K562 (cell line): ENCODE measurements at regions not wholly inside any gene's neighbourhood (a gene's known extent, or its start where the extent isn't known, plus 50 kb on each side); places are given as distances from the start of the nearest gene placed in this dataset.

Source experiments
- ATAC-seq: fragments of 200-7000 bp; cut with Tn5 transposase; 3 replicates; pipeline ENCODE4 v1.9.1; 2020; ENCODE audit warnings: moderate library complexity
- BruUV-seq: library from RNA; stranded (reverse); fragments of 400-500 nt; replicated peaks from 2 replicates; lab custom pipeline; 2021; lab: Mats Ljungman, UMichigan
- CTCF ChIA-PET: fragments of 300-600 bp; formaldehyde crosslinking; extraction: SDS; loops from one replicate; lab custom pipeline; 2021; ENCODE audit warnings: low intra/inter-chr PET ratio; lab: Yijun Ruan, JAX
- POLR2A ChIA-PET: fragments of 300-600, 350-650 bp; sonication (Branson Sonifier 250); formaldehyde crosslinking; extraction: SDS; loops from one replicate; lab custom pipeline; 2021; ENCODE audit warnings: antibody characterized with exemption, inconsistent platforms; lab: Yijun Ruan, JAX
- DNase-seq, 4 experiments: peaks; one replicate each; pipeline versions ENCODE4 v3.0.0 to v3.0.0-alpha.2; 2011 to 2018; ENCODE audit warnings: low spot score in 3 of 4, mixed read lengths in 3 of 4; ENCODE audit errors: extremely low read depth in 1 of 4
- FAIRE-seq: peaks from 2 replicates; lab custom pipeline; 2011; peaks lifted over from hg19 to GRCh38; lab: Jason Lieb, UNC
- H2AFZ ChIP-seq: 2 replicates; pipeline ENCODE4 v1.6.0; 2011; ENCODE audit warnings: low read depth, low read length, control low read depth, inconsistent platforms
- H3K27ac ChIP-seq: fragments of 200-600 bp; 3 replicates; pipeline ENCODE4 v1.8.0; 2011; ENCODE audit warnings: low read depth, mild to moderate bottlenecking, control low read depth, inconsistent platforms, low read length, moderate library complexity, mixed read lengths; ENCODE audit errors: extremely low read depth
- H3K27me3 ChIP-seq, 2 experiments: fragments of 300-600 bp in 1 of 2; 2 replicates in 1 of 2; 3 replicates in 1 of 2; pipeline versions ENCODE4 v1.6.0 to v1.8.0; 2011; ENCODE audit warnings: inconsistent platforms in 2 of 2, low read length in 2 of 2, mild to moderate bottlenecking in 1 of 2, mixed read lengths in 1 of 2, moderate library complexity in 1 of 2; ENCODE audit not compliant: control insufficient read depth in 2 of 2, insufficient read depth in 2 of 2
- H3K36me3 ChIP-seq: fragments of 300-600 bp; 3 replicates; pipeline ENCODE4 v1.8.0; 2011; ENCODE audit warnings: mild to moderate bottlenecking, low read length, inconsistent platforms; ENCODE audit not compliant: control insufficient read depth, insufficient read depth
- H3K4me1 ChIP-seq, 2 experiments: fragments of 200-600 bp in 1 of 2; replicated peaks in 1 of 2; 2 replicates in 1 of 2; 3 replicates in 1 of 2; pipeline versions ENCODE4 v1.5.1 to v1.8.0; 2011; ENCODE audit warnings: inconsistent platforms in 2 of 2, low read length in 2 of 2, mild to moderate bottlenecking in 1 of 2, mixed read lengths in 1 of 2, moderate library complexity in 1 of 2; ENCODE audit not compliant: control insufficient read depth in 2 of 2, insufficient read depth in 2 of 2
- H3K4me2 ChIP-seq: 2 replicates; pipeline ENCODE4 v1.6.1; 2011; ENCODE audit warnings: low read length, control low read depth, inconsistent platforms, mixed read lengths; ENCODE audit not compliant: insufficient read depth
- H3K4me3 ChIP-seq: fragments of 200-600 bp; sonication (generic), shearing (Covaris generic); 2 replicates; pipeline ENCODE4 v1.5.1; 2016; ENCODE audit warnings: control low read depth, inconsistent platforms
- H3K79me2 ChIP-seq: fragments of 200-600 bp; 3 replicates; pipeline ENCODE4 v1.8.0; 2011; ENCODE audit warnings: low read length, inconsistent platforms; ENCODE audit not compliant: control insufficient read depth, insufficient read depth
- H3K9ac ChIP-seq, 2 experiments: 2 replicates each; pipeline versions ENCODE4 v1.6.0 to v1.6.1; 2011; ENCODE audit warnings: low read depth in 2 of 2, low read length in 2 of 2, control low read depth in 1 of 2, inconsistent platforms in 1 of 2, mild to moderate bottlenecking in 1 of 2, mixed read lengths in 1 of 2; ENCODE audit not compliant: insufficient read depth in 1 of 2
- H3K9me1 ChIP-seq: one replicate; pipeline ENCODE4 v1.6.0; 2011; ENCODE audit warnings: inconsistent platforms, mild to moderate bottlenecking, low read length, moderate library complexity; ENCODE audit not compliant: control insufficient read depth, insufficient read depth
- H3K9me3 ChIP-seq: replicated peaks from 2 replicates; pipeline ENCODE4 v1.5.1; 2011; ENCODE audit warnings: low read depth, low read length, inconsistent platforms; ENCODE audit not compliant: control insufficient read depth, insufficient read depth
- H4K20me1 ChIP-seq: replicated peaks from 2 replicates; pipeline ENCODE4 v1.6.1; 2011; ENCODE audit warnings: low read length, inconsistent platforms, mixed read lengths; ENCODE audit not compliant: control insufficient read depth, insufficient read depth
- ARHGAP35 ChIP-seq: fragments of 450-650 bp; IDR thresholded peaks from 2 replicates; pipeline ENCODE4 v1.6.1; 2018; ENCODE audit not compliant: partially characterized antibody
- BMI1 ChIP-seq: fragments of 150-350 bp; IDR thresholded peaks from 2 replicates; pipeline ENCODE4 v1.6.1; 2014; ENCODE audit warnings: low read length
- DLX4 ChIP-seq: fragments of 250-450 bp; sonication (Bioruptor Pico); IDR thresholded peaks from 2 replicates; pipeline ENCODE4 v1.6.1; 2021; ENCODE audit warnings: mild to moderate bottlenecking
- FOXK2 ChIP-seq, 2 experiments: fragments of 450-650 bp; IDR thresholded peaks in 1 of 2; conservative IDR thresholded peaks in 1 of 2; 2 replicates each; pipeline ENCODE4 v1.6.1; 2016; ENCODE audit warnings: low read depth in 2 of 2, mild to moderate bottlenecking in 1 of 2
- KDM5B ChIP-seq: fragments of 200-600 bp; sonication (generic); IDR thresholded peaks from 2 replicates; pipeline ENCODE4 v1.6.1; 2012; ENCODE audit warnings: low read depth, mild to moderate bottlenecking, moderate library complexity, low read length, control low read depth, inconsistent platforms; ENCODE audit not compliant: insufficient replicate concordance
- MECOM ChIP-seq: fragments of 250-450 bp; sonication (Bioruptor Pico); IDR thresholded peaks from 2 replicates; pipeline ENCODE4 v1.8.0; 2022; ENCODE audit warnings: inconsistent platforms
- MLLT1 ChIP-seq, 2 experiments: fragments of 450-650 bp; IDR thresholded peaks; 2 replicates each; pipeline ENCODE4 v1.6.1; 2016
- MLX ChIP-seq, 2 experiments: fragments of 450-650 bp in 1 of 2; sonication (generic) in 1 of 2; formaldehyde crosslinking; conservative IDR thresholded peaks; 2 replicates each; pipeline versions ENCODE4 v1.4.0 to v1.8.1; 2020 to 2022; ENCODE audit warnings: mild to moderate bottlenecking in 1 of 2, missing genetic modification reagents in 1 of 2
- NR2C2 ChIP-seq, 2 experiments: fragments of 200-800 bp in 1 of 2; sonication (Bioruptor generic) in 1 of 2; sonication (generic) in 1 of 2; formaldehyde crosslinking in 1 of 2; IDR thresholded peaks; 2 replicates each; pipeline versions ENCODE4 v1.6.1 to v1.8.0; 2016 to 2022; ENCODE audit warnings: mild to moderate bottlenecking in 1 of 2, missing compliant biosample characterization in 1 of 2, missing genetic modification characterization in 1 of 2, missing genetic modification reagents in 1 of 2
- PTTG1 ChIP-seq: fragments of 450-650 bp; IDR thresholded peaks from 2 replicates; pipeline ENCODE4 v1.6.1; 2016; ENCODE audit warnings: low read depth, mild to moderate bottlenecking, missing genetic modification characterization, missing compliant biosample characterization
- SIX5 ChIP-seq, 2 experiments: IDR thresholded peaks; 2 replicates each; pipeline ENCODE4 v1.6.1; 2011; ENCODE audit warnings: low read length in 2 of 2, borderline replicate concordance in 1 of 2, low read depth in 1 of 2, mild to moderate bottlenecking in 1 of 2, moderate library complexity in 1 of 2; ENCODE audit not compliant: insufficient read depth in 1 of 2
- SNAPC5 ChIP-seq: fragments of 250-450 bp; sonication (Bioruptor Pico); IDR thresholded peaks from 2 replicates; pipeline ENCODE4 v1.8.0; 2021; ENCODE audit warnings: moderate library complexity, mild to moderate bottlenecking, inconsistent platforms
- TSC22D4 ChIP-seq: fragments of 450-650 bp; IDR thresholded peaks from 2 replicates; pipeline ENCODE4 v1.6.1; 2016; ENCODE audit warnings: missing genetic modification characterization, missing biosample characterization, control low read depth
- ZNF134 ChIP-seq: fragments of 250-450 bp; sonication (Bioruptor Pico); conservative IDR thresholded peaks from 2 replicates; pipeline ENCODE4 v1.4.0; 2020
- ZNF239 ChIP-seq: fragments of 250-450 bp; sonication (Bioruptor Pico); IDR thresholded peaks from 2 replicates; pipeline ENCODE4 v1.4.0; 2020; ENCODE audit warnings: mild to moderate bottlenecking
- ZSCAN32 ChIP-seq: fragments of 450-650 bp; formaldehyde crosslinking; IDR thresholded peaks from 2 replicates; pipeline ENCODE4 v1.4.0; 2020; ENCODE audit warnings: mild to moderate bottlenecking, moderate library complexity
- WGBS: fragments of 100-300 bp; shearing (Covaris generic); methylation state at CpG from one replicate; pipeline ENCODE4 v1.1.6; 2016; ENCODE audit warnings: low coverage, mixed read lengths; ENCODE audit not compliant: insufficient coverage; ENCODE audit errors: missing lambda C conversion rate; 5-methylcytosine and 5-hydroxymethylcytosine counted together
- in situ Hi-C: fragments of 300-500 bp; cut with MboI; formaldehyde crosslinking; loops from 4 replicates; pipeline ENCODE4 v1.15.0; 2018; ENCODE audit warnings: inconsistent platforms, mixed read lengths
- intact Hi-C: fragments of 100-400 bp; cut with micrococcal nuclease; formaldehyde crosslinking; loops from 2 replicates; pipeline ENCODE4 v1.14.2; 2022

- TF ChIP-seq BMI1, result no peak
- no peak for TF ChIP-seq SIX5 (IDR thresholded peaks at IDR 0.05; ENCODE audit: borderline replicate concordance in 1 of 2, insufficient read depth in 1 of 2, low read depth in 1 of 2, low read length in 2 of 2)
- no peak for TF ChIP-seq KDM5B
- no peak for TF ChIP-seq MECOM (CRISPR knock-in tag)
- TF ChIP-seq MLLT1 (IDR thresholded peaks at IDR 0.05), result no peak
- TF ChIP-seq TSC22D4 (tag), result no peak
- no peak for TF ChIP-seq PTTG1 (tag)
- TF ChIP-seq NR2C2 (CRISPR knock-in tag; IDR thresholded peaks at IDR 0.05), result no peak
- no peak for TF ChIP-seq NR2C2 (tag; IDR thresholded peaks at IDR 0.05)
- TF ChIP-seq DLX4 (CRISPR knock-in tag), result no peak
- no peak for TF ChIP-seq ZSCAN32
- TF ChIP-seq MLX (CRISPR knock-in tag; conservative IDR thresholded peaks at IDR 0.05), result no peak
- no peak for TF ChIP-seq FOXK2 (conservative IDR thresholded peaks at IDR 0.05 in 1 of 2, IDR thresholded peaks at IDR 0.05 in 1 of 2; ENCODE audit: low read depth in 2 of 2)
- TF ChIP-seq ZNF134, result no peak
- no peak for TF ChIP-seq ZNF239 (CRISPR knock-in tag)
- no peak for TF ChIP-seq ARHGAP35
- no peak for TF ChIP-seq SNAPC5 (CRISPR knock-in tag)
- TF ChIP-seq, all 486 proteins: peak for 0
- CTCF ChIA-PET, result no interaction called here
Measured at GRCh38 chr2:41204315-41204714, 752.4 kb upstream of the SLC8A1 start.

More at GRCh38 chr2:41204315-41204714, 752.4 kb upstream of the SLC8A1 start:
- Histone ChIP-seq H3K9me3 (peaks cover 2% of the 10 kb centered on the region; the same call in 1 of the 2 replicates), H3K9ac (no peak overlapping the region), H3K27me3 (no peaks in the 10 kb centered on the region), H3K4me1 (no peaks in the 10 kb centered on the region), H4K20me1 (no peaks in the 10 kb centered on the region), H3K4me3 (no peak overlapping the region), H3K9me1 (no peaks in the 10 kb centered on the region), H3K4me2 (no peak overlapping the region), H3K36me3 (no peaks in the 10 kb centered on the region), H3K79me2 (no peaks in the 10 kb centered on the region), H3K27ac (no peak overlapping the region), H2AFZ (no peak overlapping the region)
- 2% methylated on average over 3 of the region's 3 CpGs for WGBS
- POLR2A ChIA-PET, result no interaction called here
- in situ Hi-C loops (no loop called here), intact Hi-C loops (no loop called here)
- FAIRE-seq (no peak), DNase-seq (no peak), ATAC-seq (no peak)
- BruUV-seq, result no TSS peak
